H1 (cell line): ENCODE measurements at regions not wholly inside any gene's neighbourhood (a gene's known extent, or its start where the extent isn't known, plus 50 kb on each side); places are given as distances from the start of the nearest gene placed in this dataset.

Experiments used
- CTCF ChIA-PET: fragments of 300-600 bp; sonication (Branson Sonifier 250); formaldehyde crosslinking; loops from one replicate; lab custom pipeline; 2021; ENCODE audit not compliant: partially characterized antibody; lab: Charles Lee
- POLR2A ChIA-PET: fragments of 300-600 bp; sonication (Branson Sonifier 250); formaldehyde crosslinking; loops from one replicate; lab custom pipeline; 2021; ENCODE audit warnings: inconsistent platforms; ENCODE audit not compliant: partially characterized antibody; lab: Charles Lee
- DNase-seq, 2 experiments: peaks; one replicate each; pipeline versions ENCODE4 v3.0.0 to v3.0.0-alpha.2; 2010 to 2022; ENCODE audit warnings: low spot score in 2 of 2, low read depth in 1 of 2, mixed read lengths in 1 of 2
- FAIRE-seq: peaks from 2 replicates; lab custom pipeline; 2011; peaks lifted over from hg19 to GRCh38; lab: Jason Lieb, UNC
- H2AFZ ChIP-seq: 2 replicates; pipeline ENCODE4 v1.8.1; 2012; ENCODE audit warnings: low read length, inconsistent platforms
- H2AK5ac ChIP-seq: 2 replicates; pipeline ENCODE4 v1.6.1; 2013; ENCODE audit warnings: low read depth, low read length
- H2BK120ac ChIP-seq: replicated peaks from 2 replicates; pipeline ENCODE3; 2013; ENCODE audit warnings: low read depth, low read length, inconsistent platforms
- H2BK12ac ChIP-seq: 2 replicates; pipeline ENCODE4 v1.6.1; 2013; ENCODE audit warnings: low read depth, low read length
- H2BK15ac ChIP-seq: 2 replicates; pipeline ENCODE4 v1.6.1; 2013; ENCODE audit warnings: low read length
- H2BK20ac ChIP-seq: 2 replicates; pipeline ENCODE4 v1.6.1; 2013; ENCODE audit warnings: low read length
- H2BK5ac ChIP-seq: 2 replicates; pipeline ENCODE4 v1.6.1; 2013; ENCODE audit warnings: low read depth, low read length
- H3K14ac ChIP-seq: 2 replicates; pipeline ENCODE4 v1.6.1; 2013; ENCODE audit warnings: inconsistent platforms; ENCODE audit not compliant: insufficient read length
- H3K18ac ChIP-seq: 2 replicates; pipeline ENCODE4 v1.6.1; 2013; ENCODE audit warnings: low read length; ENCODE audit errors: extremely low read depth
- H3K23ac ChIP-seq: 2 replicates; pipeline ENCODE4 v1.6.1; 2013; ENCODE audit warnings: inconsistent platforms; ENCODE audit not compliant: insufficient read length
- H3K23me2 ChIP-seq: 2 replicates; pipeline ENCODE4 v1.6.1; 2013; ENCODE audit warnings: low read depth, low read length
- H3K27ac ChIP-seq: 2 replicates; pipeline ENCODE4 v1.6.1; 2011; ENCODE audit warnings: low read depth, low read length, inconsistent platforms
- H3K27me3 ChIP-seq, 4 experiments: replicated peaks in 1 of 4; 1 replicate in 1 of 4; 2 replicates in 3 of 4; pipeline versions ENCODE4 v1.6.1 to v1.8.1; 2011 to 2013; ENCODE audit warnings: low read length in 3 of 4, mild to moderate bottlenecking in 3 of 4, inconsistent platforms in 2 of 4, mixed read lengths in 2 of 4, moderate library complexity in 1 of 4; ENCODE audit not compliant: control insufficient read depth in 3 of 4, insufficient read depth in 3 of 4; ENCODE audit errors: extremely low read depth in 1 of 4
- H3K36me3 ChIP-seq, 4 experiments: 2 replicates each; pipeline versions ENCODE4 v1.6.1 to v1.8.1; 2011 to 2013; ENCODE audit warnings: mild to moderate bottlenecking in 4 of 4, low read length in 3 of 4, moderate library complexity in 2 of 4, control low read depth in 1 of 4, inconsistent platforms in 1 of 4; ENCODE audit not compliant: insufficient read depth in 4 of 4, control insufficient read depth in 2 of 4
- H3K4ac ChIP-seq: replicated peaks from 2 replicates; pipeline ENCODE3; 2013; ENCODE audit warnings: low read length, low read depth, mixed read lengths, inconsistent platforms; ENCODE audit not compliant: insufficient read length
- H3K4me1 ChIP-seq, 4 experiments: replicated peaks in 1 of 4; 1 replicate in 1 of 4; 2 replicates in 3 of 4; pipeline versions ENCODE4 v1.6.1 to v1.8.1; 2011 to 2013; ENCODE audit warnings: low read length in 3 of 4, inconsistent platforms in 2 of 4, mixed read lengths in 1 of 4; ENCODE audit not compliant: insufficient read depth in 4 of 4, control insufficient read depth in 3 of 4
- H3K4me2 ChIP-seq, 2 experiments: 2 replicates each; pipeline versions ENCODE4 v1.6.1 to v1.8.1; 2011 to 2013; ENCODE audit warnings: low read depth in 2 of 2, low read length in 2 of 2, control low read depth in 1 of 2, inconsistent platforms in 1 of 2, mild to moderate bottlenecking in 1 of 2; ENCODE audit not compliant: insufficient read depth in 1 of 2
- H3K4me3 ChIP-seq, 4 experiments: fragments of 200-600, 300-600 bp in 1 of 4; sonication (generic), shearing (Covaris generic), sonication (Bioruptor Twin) in 1 of 4; 2 replicates each; pipeline versions ENCODE4 v1.5.1 to v1.8.1; 2011 to 2016; ENCODE audit warnings: low read length in 4 of 4, low read depth in 3 of 4, control low read depth in 2 of 4, inconsistent platforms in 2 of 4, mild to moderate bottlenecking in 2 of 4, mixed read lengths in 1 of 4, moderate library complexity in 1 of 4; ENCODE audit not compliant: insufficient read depth in 2 of 4; ENCODE audit errors: extremely low read depth in 1 of 4
- H3K56ac ChIP-seq: replicated peaks from 2 replicates; pipeline ENCODE3; 2013; ENCODE audit warnings: low read depth, mild to moderate bottlenecking, mixed read lengths, low read length, inconsistent platforms; ENCODE audit not compliant: insufficient read length
- H3K79me1 ChIP-seq: 2 replicates; pipeline ENCODE4 v1.6.1; 2013; ENCODE audit warnings: low read depth, low read length, control low read depth
- H3K79me2 ChIP-seq, 2 experiments: 2 replicates each; pipeline versions ENCODE4 v1.6.1 to v1.8.1; 2012 to 2013; ENCODE audit warnings: low read length in 2 of 2, mild to moderate bottlenecking in 2 of 2, inconsistent platforms in 1 of 2; ENCODE audit not compliant: insufficient read depth in 2 of 2, control insufficient read depth in 1 of 2
- H3K9ac ChIP-seq, 4 experiments: replicated peaks in 1 of 4; 1 replicate in 1 of 4; 2 replicates in 3 of 4; pipeline versions ENCODE4 v1.6.1 to v1.8.1; 2011 to 2013; ENCODE audit warnings: low read depth in 3 of 4, low read length in 3 of 4, control low read depth in 2 of 4, mild to moderate bottlenecking in 2 of 4, moderate library complexity in 2 of 4, inconsistent platforms in 1 of 4; ENCODE audit errors: extremely low read depth in 1 of 4
- H3K9me3 ChIP-seq, 2 experiments: 2 replicates each; pipeline versions ENCODE4 v1.6.1 to v1.8.1; 2012 to 2013; ENCODE audit warnings: mild to moderate bottlenecking in 2 of 2, moderate library complexity in 2 of 2, control low read depth in 1 of 2, inconsistent platforms in 1 of 2, low read depth in 1 of 2, low read length in 1 of 2, mixed read lengths in 1 of 2; ENCODE audit not compliant: insufficient read depth in 2 of 2
- H4K20me1 ChIP-seq, 2 experiments: replicated peaks in 1 of 2; 2 replicates each; pipeline versions ENCODE3 to v1.8.1; 2011 to 2013; ENCODE audit warnings: inconsistent platforms in 2 of 2, low read length in 2 of 2, mild to moderate bottlenecking in 1 of 2; ENCODE audit not compliant: insufficient read depth in 2 of 2, control insufficient read depth in 1 of 2
- H4K5ac ChIP-seq: 2 replicates; pipeline ENCODE4 v1.6.1; 2013; ENCODE audit warnings: low read length, low read depth, mixed read lengths, inconsistent platforms; ENCODE audit not compliant: insufficient read length
- H4K8ac ChIP-seq: 2 replicates; pipeline ENCODE4 v1.8.0; 2013; ENCODE audit warnings: mild to moderate bottlenecking, moderate library complexity, low read length, inconsistent platforms; ENCODE audit not compliant: insufficient read depth; ENCODE audit errors: extremely low read depth
- H4K91ac ChIP-seq: replicated peaks from 2 replicates; pipeline ENCODE3; 2013; ENCODE audit warnings: low read length, mixed read lengths, inconsistent platforms; ENCODE audit not compliant: insufficient read length
- BACH1 ChIP-seq: IDR thresholded peaks from 2 replicates; pipeline ENCODE4 v1.6.1; 2012; ENCODE audit warnings: low read length, improper control_type of control experiment
- CBX8 ChIP-seq: fragments of 300-800, 300-1000 bp; sonication (generic); IDR thresholded peaks from 2 replicates; pipeline ENCODE4 v1.7.1; 2016; ENCODE audit warnings: low read depth, low read length, borderline replicate concordance
- CHD2 ChIP-seq: IDR thresholded peaks from 2 replicates; pipeline ENCODE4 v1.6.1; 2012; ENCODE audit warnings: low read length, improper control_type of control experiment
- E2F6 ChIP-seq: IDR thresholded peaks from 2 replicates; pipeline ENCODE4 v1.6.1; 2012; ENCODE audit warnings: inconsistent platforms
- FOSL1 ChIP-seq: IDR thresholded peaks from 2 replicates; pipeline ENCODE4 v1.6.1; 2011; ENCODE audit warnings: mild to moderate bottlenecking, low read depth, low read length, moderate library complexity; ENCODE audit not compliant: insufficient read depth
- KDM5A ChIP-seq: fragments of 200-600 bp; IDR thresholded peaks from 2 replicates; pipeline ENCODE4 v1.7.1; 2012; ENCODE audit warnings: mild to moderate bottlenecking, low read length, inconsistent platforms, mixed read lengths
- PHF8 ChIP-seq: fragments of 200-600 bp; sonication (generic); conservative IDR thresholded peaks from 2 replicates; pipeline ENCODE4 v1.7.1; 2012; ENCODE audit warnings: low read depth, mild to moderate bottlenecking, inconsistent platforms, low read length, moderate library complexity
- POLR2AphosphoS5 ChIP-seq: IDR thresholded peaks from 2 replicates; pipeline ENCODE4 v1.6.1; 2011; ENCODE audit warnings: low read depth, low read length
- RXRA ChIP-seq: IDR thresholded peaks from 2 replicates; pipeline ENCODE4 v1.6.1; 2011; ENCODE audit warnings: low read depth, mild to moderate bottlenecking, low read length, moderate library complexity; ENCODE audit not compliant: insufficient read depth
- SAP30 ChIP-seq: fragments of 300-600 bp; sonication (generic); IDR thresholded peaks from 2 replicates; pipeline ENCODE4 v1.7.1; 2012; ENCODE audit warnings: low read length, moderate library complexity, mild to moderate bottlenecking, inconsistent platforms; ENCODE audit not compliant: insufficient read depth, insufficient replicate concordance
- SP1 ChIP-seq: IDR thresholded peaks from 2 replicates; pipeline ENCODE4 v1.6.1; 2011; ENCODE audit warnings: low read depth, low read length
- SRF ChIP-seq: IDR thresholded peaks from 2 replicates; pipeline ENCODE4 v1.6.1; 2011; ENCODE audit warnings: mild to moderate bottlenecking, low read depth, low read length, moderate library complexity
- TAF1 ChIP-seq: IDR thresholded peaks from 2 replicates; pipeline ENCODE4 v1.6.1; 2011; ENCODE audit warnings: mild to moderate bottlenecking, low read depth, low read length
- TBP ChIP-seq: IDR thresholded peaks from 2 replicates; pipeline ENCODE4 v1.6.1; 2011; ENCODE audit warnings: low read depth, low read length, improper control_type of control experiment
- WGBS, 2 experiments: shearing (Covaris generic) in 1 of 2; methylation state at CpG; one replicate each; pipeline versions ENCODE4 v1.1.6 to v1.1.7; 2013 to 2015; ENCODE audit warnings: low lambda C conversion rate in 2 of 2, mixed read lengths in 2 of 2, inconsistent platforms in 1 of 2, low coverage in 1 of 2, missing lambda C conversion rate in 1 of 2; ENCODE audit not compliant: insufficient replicate concordance in 2 of 2, insufficient coverage in 1 of 2, insufficient read length in 1 of 2; ENCODE audit errors: extremely low coverage in 1 of 2, missing lambda C conversion rate in 1 of 2; 5-methylcytosine and 5-hydroxymethylcytosine counted together

GRCh38 chr20:24124003-24124402, 135.4 kb upstream of the GGTLC1 start:
- FAIRE-seq = no peak
- H2BK15ac ChIP-seq = no peak overlapping the region
- no peak overlapping the region for H3K27ac ChIP-seq
- no peaks in the 10 kb centered on the region for H3K4me1 ChIP-seq
- no peak overlapping the region for H2BK12ac ChIP-seq
- no peak overlapping the region for H2AFZ ChIP-seq
- H3K4me3 ChIP-seq = no peak overlapping the region
- ChIA-PET POLR2A (interaction anchor here (1.1 kb wide), 1 partner anchor 31 kb away, joined by 3 read pairs; no protein-coding TSS in a partner anchor), CTCF (interaction anchor here (1.0 to 1.1 kb wide), 2 partner anchors 11 to 22 kb away, joined by 3 read pairs; no protein-coding TSS in a partner anchor)
- H3K9ac ChIP-seq = no peak overlapping the region
- no peak overlapping the region for H2BK20ac ChIP-seq
- H3K4ac ChIP-seq = no peak overlapping the region
- no peak overlapping the region for H2BK120ac ChIP-seq
- H3K23me2 ChIP-seq = no peaks in the 10 kb centered on the region
- no peaks in the 10 kb centered on the region for H4K20me1 ChIP-seq
- TF ChIP-seq KDM5A = no peak
- TF ChIP-seq CHD2 = no peak
- TF ChIP-seq SAP30 = no peak
- no peak for TF ChIP-seq RXRA
- TF ChIP-seq SRF = no peak
- no peak for TF ChIP-seq CBX8
- no peak for TF ChIP-seq FOSL1
- TF ChIP-seq PHF8 = no peak
- TF ChIP-seq BACH1 = no peak
- TF ChIP-seq POLR2AphosphoS5 = no peak
- no peak for TF ChIP-seq TAF1
- TF ChIP-seq SP1 = no peak
- TF ChIP-seq E2F6 = no peak
- no peak for TF ChIP-seq TBP
- H4K8ac ChIP-seq = no peak overlapping the region
- H3K23ac ChIP-seq = no peak overlapping the region
- DNase-seq = no peak
- no peaks in the 10 kb centered on the region for H3K79me2 ChIP-seq
- no peak overlapping the region for H3K4me2 ChIP-seq
- no peak overlapping the region for H2BK5ac ChIP-seq
- 86% methylated on average over 4 of the region's 4 CpGs; no CpG with 5 or more reads in 1 of the 2 experiments for WGBS, 2 experiments
- no peaks in the 10 kb centered on the region for H3K36me3 ChIP-seq
- H3K56ac ChIP-seq = no peak overlapping the region
- no peak overlapping the region for H3K18ac ChIP-seq
- no peak overlapping the region for H3K14ac ChIP-seq
- H2AK5ac ChIP-seq = no peak overlapping the region
- no peaks in the 10 kb centered on the region for H3K9me3 ChIP-seq
- no peaks in the 10 kb centered on the region for H3K79me1 ChIP-seq
- H4K91ac ChIP-seq = no peak overlapping the region
- H4K5ac ChIP-seq = no peak overlapping the region
- H3K27me3 ChIP-seq = no peaks in the 10 kb centered on the region
